ENCODE measurements at regions not wholly inside any gene's neighbourhood (a gene's known extent, or its start where the extent isn't known, plus 50 kb on each side); places are given as distances from the start of the nearest gene placed in this dataset.

GRCh38 chr2:94767336-94767735 lies 103.9 kb upstream of the TEKT4 start:
- no CpG with 5 or more reads among the region's 3 CpGs for WGBS (ENCODE audit: extremely low coverage, insufficient read length, low lambda C conversion rate)
- Histone ChIP-seq H2BK12ac (ENCODE audit: insufficient read length, low read depth, low read length) (no peak overlapping the region), H3K9me3 (ENCODE audit: control insufficient read depth, low read depth, low read length) (peaks cover 92% of the 10 kb centered on the region), H4K8ac (replicated peaks; ENCODE audit: insufficient read length, low read depth, low read length) (no peak overlapping the region), H3K27me3 (ENCODE audit: insufficient read depth, low read length) (no peaks in the 10 kb centered on the region), H2BK120ac (ENCODE audit: low read depth, low read length, poor library complexity, severe bottlenecking) (no peak overlapping the region), H3K23me2 (ENCODE audit: insufficient read length, low read depth, low read length, poor library complexity, severe bottlenecking) (no peaks in the 10 kb centered on the region), H2AK5ac (ENCODE audit: insufficient read length, low read length) (no peak overlapping the region), H4K5ac (ENCODE audit: insufficient read length, low read depth, low read length) (no peak overlapping the region), H2AFZ (ENCODE audit: low read length) (no peak overlapping the region), H2BK15ac (ENCODE audit: low read depth, low read length) (no peak overlapping the region), H3K79me2 (ENCODE audit: insufficient read depth, low read length) (no peaks in the 10 kb centered on the region), H3K14ac (ENCODE audit: insufficient read depth, low read length) (no peak overlapping the region), H3K23ac (ENCODE audit: insufficient read length, low read depth, low read length) (no peak overlapping the region), H3K27ac (ENCODE audit: insufficient read length, low read depth, low read length) (no peak overlapping the region), H4K20me1 (ENCODE audit: control insufficient read depth, insufficient read depth, insufficient read length) (no peaks in the 10 kb centered on the region), H3T11ph (ENCODE audit: low read length) (no peak overlapping the region), H4K91ac (ENCODE audit: insufficient read length, low read depth, low read length) (no peak overlapping the region), H3K4ac (ENCODE audit: low read depth, low read length) (no peak overlapping the region), H2BK20ac (ENCODE audit: low read depth, low read length, poor library complexity, severe bottlenecking) (no peak overlapping the region), H3K79me1 (ENCODE audit: insufficient read depth, low read depth, low read length, poor library complexity, severe bottlenecking) (no peaks in the 10 kb centered on the region), H3K4me1 (ENCODE audit: insufficient read depth, low read length) (no peaks in the 10 kb centered on the region), H2BK5ac (ENCODE audit: insufficient read length, low read length) (no peak overlapping the region), H3K56ac (ENCODE audit: insufficient read length, low read depth, low read length) (no peak overlapping the region), H3K9ac (ENCODE audit: extremely low read depth, insufficient read length, low read length) (no peak overlapping the region), H3K4me2 (ENCODE audit: insufficient read depth, insufficient read length, low read length) (no peak overlapping the region), H3K18ac (ENCODE audit: insufficient read length, low read depth, low read length) (no peak overlapping the region)
- Mint-ChIP-seq H3K27ac (no peak overlapping the region), H3K4me3 (no peak overlapping the region), H3K9me3 (peaks cover 89 to 99% of the 10 kb centered on the region in 2 experiments), H3K4me1 (no peaks in the 10 kb centered on the region), H3K27me3 (ENCODE audit: low read depth) (peaks cover 3% of the 10 kb centered on the region), H3K36me3 (ENCODE audit: insufficient read depth in 1 of 3, low read depth in 3 of 3) (peaks cover 12 to 36% (median 21%) of the 10 kb centered on the region in 3 experiments)
- DNase-seq = no peak
- TF ChIP-seq, protein P1, sequence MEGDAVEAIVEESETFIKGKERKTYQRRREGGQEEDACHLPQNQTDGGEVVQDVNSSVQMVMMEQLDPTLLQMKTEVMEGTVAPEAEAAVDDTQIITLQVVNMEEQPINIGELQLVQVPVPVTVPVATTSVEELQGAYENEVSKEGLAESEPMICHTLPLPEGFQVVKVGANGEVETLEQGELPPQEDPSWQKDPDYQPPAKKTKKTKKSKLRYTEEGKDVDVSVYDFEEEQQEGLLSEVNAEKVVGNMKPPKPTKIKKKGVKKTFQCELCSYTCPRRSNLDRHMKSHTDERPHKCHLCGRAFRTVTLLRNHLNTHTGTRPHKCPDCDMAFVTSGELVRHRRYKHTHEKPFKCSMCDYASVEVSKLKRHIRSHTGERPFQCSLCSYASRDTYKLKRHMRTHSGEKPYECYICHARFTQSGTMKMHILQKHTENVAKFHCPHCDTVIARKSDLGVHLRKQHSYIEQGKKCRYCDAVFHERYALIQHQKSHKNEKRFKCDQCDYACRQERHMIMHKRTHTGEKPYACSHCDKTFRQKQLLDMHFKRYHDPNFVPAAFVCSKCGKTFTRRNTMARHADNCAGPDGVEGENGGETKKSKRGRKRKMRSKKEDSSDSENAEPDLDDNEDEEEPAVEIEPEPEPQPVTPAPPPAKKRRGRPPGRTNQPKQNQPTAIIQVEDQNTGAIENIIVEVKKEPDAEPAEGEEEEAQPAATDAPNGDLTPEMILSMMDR (conservative IDR thresholded peaks at IDR 0.05) = no peak
